T follicular helper cell (primary cell): ENCODE measurements at regions not wholly inside any gene's neighbourhood (a gene's known extent, or its start where the extent isn't known, plus 50 kb on each side); places are given as distances from the start of the nearest gene placed in this dataset.

ENCODE experiments used
- DNase-seq: peaks from one replicate; pipeline ENCODE4 v3.0.0-alpha.2; 2020; ENCODE audit warnings: low read depth

GRCh38 chrX:149274516-149275105 lies 230.5 kb downstream of the IDS start:
- DNase-seq, result no peak

GRCh38 chrX:149272690-149273463 lies 232.2 kb downstream of the IDS start:
- no peak for DNase-seq

DNA sequence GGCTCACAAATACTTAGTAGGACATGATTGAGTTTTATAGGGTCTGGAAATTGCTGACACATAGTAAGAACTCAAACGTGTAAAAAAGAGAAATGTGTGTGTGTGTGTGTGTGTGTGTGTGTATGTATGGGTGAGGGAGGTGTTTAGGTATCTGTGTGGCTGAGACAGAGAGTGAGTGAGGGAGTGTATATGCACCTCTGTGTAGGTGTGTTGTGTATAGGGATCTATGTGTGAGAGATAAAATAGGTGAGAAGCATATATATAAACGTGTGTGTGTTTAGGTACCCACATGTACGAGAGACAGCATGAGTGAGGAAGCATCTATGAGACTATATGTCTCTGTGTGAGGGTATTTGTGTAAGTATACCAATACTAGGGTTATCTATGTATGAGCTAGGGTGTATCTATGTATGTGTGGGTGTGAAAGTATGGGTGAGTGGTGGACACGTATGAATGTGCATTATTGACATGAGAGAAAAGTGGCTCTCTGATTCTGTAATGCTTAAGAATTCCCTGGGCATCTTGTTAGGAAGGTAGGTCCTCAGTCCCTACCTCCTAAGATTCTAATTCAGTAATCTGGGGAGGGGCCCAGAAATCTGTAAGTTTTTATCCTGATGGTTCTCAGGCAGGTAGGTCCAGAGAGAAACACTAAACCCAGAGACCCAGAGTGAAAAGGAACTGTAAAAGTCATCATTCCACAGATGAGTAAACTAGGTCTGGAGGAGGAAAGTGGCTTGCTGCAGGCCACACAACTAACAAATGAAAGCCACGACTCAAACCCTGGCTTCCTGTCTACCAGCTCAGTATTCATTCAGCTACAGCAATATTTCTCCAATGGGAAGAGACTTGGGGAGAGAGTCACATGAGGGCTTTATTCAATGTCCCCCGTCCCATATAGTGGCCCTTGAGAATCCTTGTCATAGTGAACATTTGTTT lies 237.0 kb downstream of the IDS start:
- no peak for DNase-seq

DNA sequence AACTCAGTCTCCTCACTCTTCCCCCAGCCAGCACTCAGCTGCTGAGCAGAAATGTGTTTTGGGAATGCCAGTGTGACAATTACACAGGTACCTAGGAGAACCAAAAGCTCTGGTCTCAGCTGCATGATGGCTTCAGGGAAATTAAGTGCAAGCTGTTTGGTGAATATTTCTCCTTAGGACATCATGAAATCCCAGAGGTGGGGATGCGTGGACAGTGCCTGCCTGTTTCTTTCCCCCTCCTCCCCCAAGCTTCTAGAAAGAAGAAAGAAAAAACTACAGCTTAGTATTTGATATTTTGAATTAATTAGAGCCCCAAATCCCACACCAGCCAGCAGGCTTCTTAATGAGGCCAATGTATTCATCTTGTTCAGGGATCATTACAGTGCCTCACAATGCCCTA lies 243.0 kb downstream of the IDS start:
- DNase-seq, result no peak

- no peak for DNase-seq
Observed at GRCh38 chrX:149259241-149259640, 245.9 kb downstream of the IDS start.

DNA sequence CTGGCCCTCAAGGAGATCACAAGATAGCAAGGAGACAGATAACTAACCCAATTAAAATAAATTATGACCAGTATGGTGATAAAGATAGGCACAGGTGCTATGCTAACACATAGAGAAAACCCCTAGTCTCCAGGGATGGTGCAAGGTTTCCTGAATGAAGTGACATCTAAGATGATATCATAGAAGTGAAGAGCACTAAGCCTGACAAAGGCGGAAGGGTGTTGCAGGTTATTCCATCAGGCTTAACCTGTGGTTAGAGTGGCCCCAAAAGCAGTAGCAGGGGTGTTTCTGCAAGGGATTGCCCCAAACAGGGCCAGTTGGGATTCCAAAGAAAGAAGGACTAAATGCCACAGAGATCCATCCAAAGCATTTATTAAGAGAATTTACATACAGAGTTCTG lies 249.2 kb downstream of the IDS start:
- DNase-seq, result no peak

- no peak for DNase-seq
Observed at GRCh38 chrX:149248073-149248625, 257.0 kb downstream of the IDS start.

DNA sequence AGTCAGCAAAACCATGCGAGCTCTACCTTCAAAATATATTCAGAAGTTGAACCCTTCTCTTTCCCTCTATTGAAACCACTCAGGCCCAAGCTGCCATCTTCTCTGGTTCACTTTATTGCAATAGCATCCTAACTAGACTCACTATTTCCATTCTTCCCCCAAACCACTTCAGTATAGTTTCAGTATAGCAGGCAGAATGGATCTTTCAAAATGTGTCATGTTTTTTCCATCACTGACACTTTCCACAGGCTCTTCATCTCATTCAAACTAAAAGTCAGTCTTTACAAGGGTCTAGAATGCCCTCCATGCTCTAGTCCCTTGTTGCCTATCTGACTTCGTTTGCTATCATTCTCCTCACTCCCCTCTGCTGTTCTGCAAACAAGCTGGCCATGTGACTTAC lies 274.4 kb downstream of the IDS start:
- DNase-seq, result no peak

DNA sequence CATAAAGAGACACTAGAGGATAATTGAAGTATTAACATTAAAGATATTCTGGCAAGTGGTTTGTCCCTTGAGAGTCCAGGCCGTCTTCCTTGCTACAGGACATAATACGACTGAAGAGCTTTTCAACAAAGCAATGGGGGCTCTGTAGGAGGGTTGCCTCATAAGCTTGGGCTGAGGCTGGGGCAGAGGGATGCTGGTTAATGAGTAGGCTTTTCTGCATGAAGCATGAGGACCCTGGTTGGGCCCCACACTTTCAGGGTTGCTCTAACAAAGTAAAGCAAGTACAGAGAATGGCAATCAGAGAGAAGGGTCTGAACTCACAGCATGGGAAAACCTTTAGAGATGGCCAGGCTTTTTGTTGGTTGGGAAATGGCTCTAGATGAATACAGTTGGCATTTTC lies 281.3 kb downstream of the IDS start:
- no peak for DNase-seq

GRCh38 chrX:149222040-149222439 lies 283.1 kb downstream of the IDS start:
- DNase-seq, result no peak

DNA sequence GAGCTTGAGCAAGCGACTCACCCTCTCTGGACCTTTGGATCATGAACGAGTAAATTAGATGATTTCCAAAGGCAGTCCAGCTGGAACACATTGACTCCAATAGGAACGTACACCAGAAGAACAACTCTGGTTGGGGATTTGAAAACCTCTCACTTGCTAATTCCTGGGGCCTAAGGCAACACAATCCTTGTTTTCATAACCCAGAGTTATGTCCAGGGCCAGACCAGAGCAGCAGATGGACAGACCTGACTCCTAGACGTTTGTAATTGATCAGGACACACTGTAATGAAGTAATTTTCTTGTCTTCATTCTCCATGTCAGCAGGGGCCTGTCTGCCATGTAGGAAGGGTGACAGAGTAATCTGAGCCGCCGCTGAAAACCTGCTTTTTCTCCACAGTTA lies 283.9 kb downstream of the IDS start:
- DNase-seq, result no peak

GRCh38 chrX:149213264-149213663 lies 291.8 kb downstream of the IDS start:
- DNase-seq, result no peak

DNA sequence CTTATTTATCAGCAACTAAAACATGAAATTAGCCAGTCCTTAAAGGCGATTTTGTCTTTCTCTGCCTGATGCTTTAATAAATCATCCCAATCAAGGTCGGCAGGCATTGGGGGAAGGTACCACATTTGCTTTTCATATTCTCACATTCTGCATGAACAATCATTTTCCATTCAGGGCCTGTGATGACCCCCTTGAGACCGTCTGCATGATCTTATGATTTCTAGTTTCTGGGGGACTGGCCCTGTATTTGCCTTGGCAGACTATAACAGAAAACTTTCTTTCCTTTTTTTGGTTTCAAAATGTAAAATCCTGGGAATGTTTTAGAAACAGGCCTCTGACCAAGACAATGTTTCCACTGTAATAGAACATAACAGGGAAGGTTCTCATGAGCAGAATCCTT lies 296.8 kb downstream of the IDS start:
- no peak for DNase-seq

GRCh38 chrX:149207518-149207917 lies 297.6 kb downstream of the IDS start:
- DNase-seq, result no peak

DNA sequence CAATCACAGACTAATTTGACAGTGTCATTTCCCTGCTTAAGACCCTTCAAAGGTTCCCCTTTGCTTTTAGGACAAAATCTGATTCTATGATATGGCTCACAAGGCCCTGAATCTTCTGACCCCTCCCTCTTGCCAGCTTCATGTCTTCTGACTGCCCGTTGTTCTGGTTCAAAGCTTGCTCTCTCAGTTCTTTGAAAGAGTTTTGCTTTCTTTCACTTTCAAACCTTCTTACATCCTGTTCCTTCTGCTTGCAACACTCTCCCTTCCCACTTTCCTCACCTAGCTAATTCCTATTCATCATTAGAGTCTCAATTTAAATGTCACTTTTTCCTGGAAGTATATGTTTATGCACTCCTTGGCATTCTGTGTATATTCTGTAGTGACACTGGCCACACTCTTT lies 299.2 kb downstream of the IDS start:
- DNase-seq, result no peak

GRCh38 chrX:149205081-149205480 lies 300.0 kb downstream of the IDS start:
- DNase-seq, result no peak

DNA sequence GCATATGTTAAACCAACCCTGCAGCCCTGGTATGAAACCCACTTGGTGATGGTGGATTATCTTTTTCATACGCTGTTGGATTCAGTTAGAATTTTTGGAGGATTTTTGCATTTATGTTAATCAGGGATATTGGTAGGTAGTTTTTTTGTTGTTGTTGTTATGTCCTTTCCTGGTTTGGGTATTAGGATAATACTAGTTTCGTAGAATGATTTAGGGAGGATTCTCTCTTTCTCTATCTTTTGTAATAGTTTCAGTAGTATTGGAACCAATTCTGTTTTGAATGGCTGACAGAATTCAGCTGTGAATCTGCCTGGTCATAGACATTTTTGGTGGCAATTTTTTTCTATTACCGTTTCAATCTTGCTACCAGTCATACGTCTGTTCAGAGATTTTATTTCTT lies 305.4 kb downstream of the IDS start:
- no peak for DNase-seq

GRCh38 chrX:149198980-149199732 lies 305.9 kb downstream of the IDS start:
- no peak for DNase-seq

DNA sequence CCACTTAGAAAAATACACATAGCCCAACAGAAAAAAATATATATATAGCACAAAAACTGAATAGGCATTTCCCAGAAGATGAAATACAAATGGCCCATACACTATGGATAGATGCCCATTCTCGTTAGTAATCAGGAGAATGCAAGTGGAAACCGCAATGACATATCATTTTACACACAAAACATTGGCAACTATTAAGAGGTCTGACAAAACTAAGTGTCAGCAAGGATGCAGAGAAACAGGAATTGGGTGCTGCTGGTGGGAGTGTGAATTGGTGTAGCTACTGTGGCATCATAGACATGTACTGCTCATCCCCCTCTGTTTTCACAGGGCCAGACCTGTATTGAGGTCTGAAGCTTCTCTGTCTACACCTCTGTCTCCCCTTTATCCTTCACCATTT lies 320.0 kb downstream of the IDS start:
- DNase-seq, result no peak

DNA sequence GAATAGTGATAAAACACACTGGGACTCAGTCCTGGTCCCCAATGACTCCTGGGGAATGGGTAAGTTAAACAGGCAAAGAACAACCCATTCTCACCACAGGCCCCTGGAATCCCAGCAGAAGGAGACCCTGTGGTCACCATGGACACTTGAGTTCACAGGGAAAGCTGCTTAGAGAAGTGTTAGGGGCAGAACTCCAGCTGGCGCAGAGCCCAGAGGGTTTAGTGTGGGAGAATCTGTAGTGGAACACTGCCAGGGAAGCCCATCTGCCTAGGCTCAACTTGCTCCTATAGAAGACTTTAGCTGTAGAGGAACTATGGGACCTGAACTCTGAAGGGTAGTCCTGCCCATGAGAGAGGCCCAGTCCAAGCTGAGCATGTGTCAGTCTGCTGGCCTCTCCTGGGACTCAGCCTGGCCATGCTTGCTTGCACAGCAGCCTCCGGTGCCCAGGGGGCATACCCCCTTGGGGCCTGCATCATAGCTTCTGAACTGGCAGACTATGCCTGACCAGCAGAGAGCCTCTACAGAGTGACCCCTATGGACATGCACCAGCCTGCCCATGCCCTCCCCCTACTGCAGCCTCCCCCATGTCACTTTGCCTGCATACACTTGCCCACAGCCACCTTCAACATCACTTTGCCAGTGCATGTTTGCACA lies 343.5 kb downstream of the IDS start:
- DNase-seq, result no peak

DNA sequence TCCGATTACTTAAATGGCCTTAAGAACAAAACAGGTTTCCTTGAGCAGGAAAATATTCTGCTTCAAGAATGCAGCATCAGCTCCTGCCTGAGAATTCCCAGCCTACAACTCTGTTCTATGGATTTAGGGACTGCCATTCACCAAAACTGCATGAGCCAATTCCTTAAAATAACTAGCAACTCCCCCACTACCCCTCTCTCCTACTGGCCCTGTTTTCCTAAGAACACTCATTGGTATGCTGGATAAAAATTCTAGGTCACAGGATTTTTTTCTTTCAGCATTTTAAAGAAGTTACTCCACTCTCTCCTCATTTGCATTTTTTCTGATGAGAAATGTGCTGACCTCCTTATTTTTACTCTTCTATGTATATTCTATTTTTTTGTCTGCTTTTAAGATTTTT lies 347.1 kb downstream of the IDS start:
- DNase-seq, result no peak
